ENCODE measurements at regions not wholly inside any gene's neighbourhood (a gene's known extent, or its start where the extent isn't known, plus 50 kb on each side); places are given as distances from the start of the nearest gene placed in this dataset.

- TF ChIP-seq CTCF (conservative IDR thresholded peaks at IDR 0.05 in 1 of 2, IDR thresholded peaks at IDR 0.05 in 1 of 2; ENCODE audit: extremely low read depth in 1 of 2, insufficient read depth in 1 of 2, low read depth in 1 of 2, low read length in 2 of 2) (no peak), EZH2 (IDR thresholded peaks at IDR 0.05; ENCODE audit: borderline replicate concordance, low read length) (no peak)
Observed at GRCh38 chr17:65453204-65453931, 108.1 kb downstream of the AXIN2 start.

Data from mammary epithelial cell (primary cell).